A549 (cell line): ENCODE measurements at regions not wholly inside any gene's neighbourhood (a gene's known extent, or its start where the extent isn't known, plus 50 kb on each side); places are given as distances from the start of the nearest gene placed in this dataset.

Experiments used
- BHLHE40 ChIP-seq: IDR thresholded peaks from 2 replicates; pipeline ENCODE4 v1.6.1; 2012; ENCODE audit warnings: low read depth, low read length, inconsistent platforms
- ZFP36 ChIP-seq: fragments of 450-650 bp; IDR thresholded peaks from 2 replicates; pipeline ENCODE4 v1.6.1; 2014; ENCODE audit warnings: borderline replicate concordance; ENCODE audit not compliant: partially characterized antibody

DNA sequence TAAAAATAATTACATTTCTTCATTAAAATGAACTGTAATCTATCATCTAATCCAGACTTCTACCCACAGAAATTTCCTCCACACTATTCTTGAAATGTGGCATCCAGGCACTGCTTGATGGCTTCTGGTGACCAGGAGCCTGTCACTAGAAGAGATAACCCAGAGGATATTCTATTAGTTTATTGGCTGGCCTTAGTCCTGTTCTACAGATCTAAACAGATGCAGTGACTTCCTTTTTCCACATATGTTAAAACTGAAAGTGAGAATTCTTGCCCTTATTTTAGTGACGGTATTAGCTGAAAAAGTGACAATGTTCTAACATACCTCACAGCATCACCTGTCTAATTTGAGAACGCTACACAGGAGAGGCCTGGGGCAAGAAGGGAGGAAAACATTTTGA is 775.4 kb downstream of the TSN start:
- TF ChIP-seq ZFP36 = no peak
- no peak for TF ChIP-seq BHLHE40
